H7 (cell line): ENCODE measurements at regions not wholly inside any gene's neighbourhood (a gene's known extent, or its start where the extent isn't known, plus 50 kb on each side); places are given as distances from the start of the nearest gene placed in this dataset.
A peak's percentile ranks its signal among the peaks of the same experiment; 100 is the strongest.

Source experiments
- DNase-seq: peaks from one replicate; pipeline ENCODE4 v3.0.0; 2012
- H3K27me3 ChIP-seq: 2 replicates; pipeline ENCODE4 v1.6.0; 2011; ENCODE audit warnings: mild to moderate bottlenecking, low read length; ENCODE audit not compliant: control insufficient read depth, insufficient read depth
- H3K36me3 ChIP-seq: replicated peaks from 2 replicates; pipeline ENCODE4 v1.5.1; 2011; ENCODE audit warnings: low read length; ENCODE audit not compliant: control insufficient read depth, insufficient read depth
- H3K4me3 ChIP-seq: 2 replicates; pipeline ENCODE4 v1.5.1; 2011; ENCODE audit warnings: low read depth, mild to moderate bottlenecking, control low read depth, low read length, moderate library complexity; ENCODE audit not compliant: insufficient read depth

- H3K27me3 ChIP-seq, result no peaks in the 10 kb centered on the region
- H3K4me3 ChIP-seq, result no peak overlapping the region
Observed at GRCh38 chr5:15248731-15249130, 251.2 kb upstream of the FBXL7 start.

GRCh38 chr5:15245913-15246312 lies 254.1 kb upstream of the FBXL7 start:
- no peak for DNase-seq
- H3K4me3 ChIP-seq, result no peak overlapping the region

More at GRCh38 chr5:15248731-15249130, 251.2 kb upstream of the FBXL7 start:
- no peaks in the 10 kb centered on the region; the same call in 1 of the 2 replicates for H3K36me3 ChIP-seq
- no peak for DNase-seq

GRCh38 chr5:15243301-15244020 lies 256.5 kb upstream of the FBXL7 start:
- no peak for DNase-seq
- Histone ChIP-seq H3K4me3 (no peak overlapping the region), H3K27me3 (no peaks in the 10 kb centered on the region), H3K36me3 (no peaks in the 10 kb centered on the region; the same call in 1 of the 2 replicates)

More at GRCh38 chr5:15245913-15246312, 254.1 kb upstream of the FBXL7 start:
- H3K27me3 ChIP-seq, result no peaks in the 10 kb centered on the region
- H3K36me3 ChIP-seq, result no peaks in the 10 kb centered on the region; the same call in 1 of the 2 replicates

DNA sequence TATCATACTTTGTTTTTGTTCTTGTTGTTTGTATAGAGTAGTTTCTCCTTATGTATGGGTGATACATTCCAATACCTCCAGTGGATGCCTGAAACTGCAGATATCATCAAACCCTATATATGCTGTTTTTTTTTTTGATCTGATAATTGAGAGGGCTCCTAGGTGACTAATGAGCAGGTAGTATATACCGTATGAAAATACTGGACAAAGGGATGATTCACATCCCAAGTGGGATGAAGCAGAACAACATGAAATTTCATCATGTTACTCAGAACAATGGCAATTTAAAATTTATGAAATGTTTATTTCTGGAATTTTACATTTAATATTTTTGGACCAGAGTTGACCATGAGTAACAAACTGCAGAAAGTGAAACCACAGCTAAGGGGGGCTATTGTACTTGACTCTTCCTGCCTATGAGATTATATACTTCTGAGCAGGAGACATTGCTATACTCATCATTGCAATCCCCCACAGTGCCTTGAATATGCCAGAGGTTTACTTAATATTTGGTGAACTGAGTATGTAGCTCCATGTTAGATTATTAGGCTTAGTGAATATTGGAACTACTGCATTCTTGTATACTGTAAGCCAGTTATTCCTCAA lies 258.7 kb upstream of the FBXL7 start:
- Histone ChIP-seq H3K27me3 (no peaks in the 10 kb centered on the region), H3K36me3 (no peaks in the 10 kb centered on the region; the same call in 1 of the 2 replicates), H3K4me3 (no peak overlapping the region)
- DNase-seq, result no peak

DNA sequence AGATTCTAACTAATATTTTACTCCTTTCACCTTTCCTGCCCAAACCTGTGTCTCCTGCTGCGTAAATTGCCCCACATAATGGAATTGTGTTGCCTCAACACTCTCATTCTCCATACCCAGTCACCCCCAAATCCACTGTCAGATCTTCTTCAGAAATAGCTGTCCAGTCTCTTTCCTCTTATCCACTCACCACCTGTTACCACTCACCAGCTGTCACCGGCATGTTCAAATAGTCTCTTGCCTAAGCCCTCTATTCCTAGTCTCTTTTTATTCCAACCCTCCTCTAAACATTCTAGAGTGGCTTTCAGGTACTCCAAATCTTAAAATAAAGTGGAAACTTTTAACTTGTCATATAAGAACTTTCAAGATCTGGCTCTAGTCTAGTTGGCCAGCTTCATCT lies 262.0 kb upstream of the FBXL7 start:
- Histone ChIP-seq H3K4me3 (no peak overlapping the region), H3K36me3 (no peaks in the 10 kb centered on the region), H3K27me3 (no peaks in the 10 kb centered on the region)
- DNase-seq, result no peak

DNA sequence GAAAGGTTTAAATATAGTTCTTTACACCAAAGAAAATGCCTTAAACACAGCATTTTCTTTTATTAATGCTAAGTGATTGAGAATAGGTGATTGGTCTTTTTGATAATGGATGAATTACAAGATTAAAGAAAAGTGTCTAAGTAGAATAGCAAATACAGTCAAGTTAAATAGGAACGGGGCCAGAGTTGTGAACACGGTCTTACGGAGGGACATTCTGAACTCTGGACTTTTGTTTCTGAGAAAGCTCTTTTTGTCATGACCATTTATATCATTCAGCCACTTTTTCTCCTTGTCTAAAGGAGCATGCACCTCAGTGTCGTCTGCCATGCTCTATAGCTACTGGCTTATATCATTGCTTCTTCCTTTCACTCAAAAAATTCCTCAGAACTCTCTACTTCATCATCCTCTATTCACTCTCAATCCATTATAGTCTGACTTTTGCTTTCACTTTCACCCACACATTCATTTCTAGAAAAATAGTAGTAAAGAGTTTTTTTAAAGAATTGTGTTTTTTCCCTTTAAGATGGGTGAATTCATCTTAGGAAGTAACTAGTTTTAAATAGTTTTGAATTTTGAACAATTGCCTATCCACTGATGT lies 263.0 kb upstream of the FBXL7 start:
- Histone ChIP-seq H3K36me3 (no peaks in the 10 kb centered on the region), H3K27me3 (no peaks in the 10 kb centered on the region), H3K4me3 (no peak overlapping the region)
- DNase-seq, result no peak

- DNase-seq, result no peak
- H3K4me3 ChIP-seq, result no peak overlapping the region
Observed at GRCh38 chr5:15234911-15235310, 265.1 kb upstream of the FBXL7 start.

DNA sequence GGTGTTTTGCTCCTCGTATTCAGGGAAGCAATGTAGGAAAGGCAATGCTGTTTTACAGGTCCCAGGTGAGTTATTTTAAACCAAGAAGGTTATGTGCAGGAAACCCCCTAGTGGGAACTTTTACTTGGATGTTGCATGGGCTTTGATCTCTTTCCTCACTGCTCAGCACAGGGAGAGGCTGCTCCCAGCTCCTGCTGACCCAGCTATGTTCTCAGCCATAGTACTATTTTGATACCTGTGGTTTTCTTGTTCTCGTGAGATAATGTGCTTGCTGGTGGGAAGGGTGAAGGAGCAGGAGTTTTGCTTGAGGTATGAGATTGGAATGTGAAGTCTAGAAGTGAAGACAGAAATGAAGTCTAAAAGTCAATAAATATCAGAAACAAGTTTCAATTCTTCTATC lies 265.6 kb upstream of the FBXL7 start:
- no peaks in the 10 kb centered on the region for H3K27me3 ChIP-seq
- H3K36me3 ChIP-seq, result no peaks in the 10 kb centered on the region
- no peak overlapping the region for H3K4me3 ChIP-seq
- peak; percentile 18 for DNase-seq

More at GRCh38 chr5:15234911-15235310, 265.1 kb upstream of the FBXL7 start:
- H3K36me3 ChIP-seq, result no peaks in the 10 kb centered on the region
- H3K27me3 ChIP-seq, result no peaks in the 10 kb centered on the region

GRCh38 chr5:15233566-15233965 lies 266.4 kb upstream of the FBXL7 start:
- no peaks in the 10 kb centered on the region for H3K36me3 ChIP-seq
- H3K4me3 ChIP-seq, result no peak overlapping the region
- DNase-seq, result no peak
- no peaks in the 10 kb centered on the region for H3K27me3 ChIP-seq

DNA sequence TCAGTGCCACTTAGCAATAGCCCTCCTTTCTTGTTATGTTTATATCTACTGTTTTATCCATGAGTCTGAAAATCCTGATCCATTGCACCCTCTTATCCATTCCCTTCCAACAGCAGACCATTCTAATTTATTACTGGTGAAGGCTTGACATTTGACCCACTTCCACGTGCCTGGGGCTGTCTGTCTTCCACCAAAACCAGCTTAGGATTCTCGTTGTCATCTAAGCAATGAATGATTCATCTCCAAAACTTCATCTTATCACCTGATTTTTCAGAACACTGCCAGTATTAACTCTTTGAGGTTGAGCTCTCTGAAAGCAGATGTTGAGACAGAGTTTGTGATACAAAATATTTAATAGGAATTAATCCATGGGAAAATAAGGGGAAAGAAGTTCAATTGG lies 277.8 kb upstream of the FBXL7 start:
- no peak overlapping the region for H3K4me3 ChIP-seq
- no peaks in the 10 kb centered on the region for H3K36me3 ChIP-seq
- H3K27me3 ChIP-seq, result no peaks in the 10 kb centered on the region
- no peak for DNase-seq

DNA sequence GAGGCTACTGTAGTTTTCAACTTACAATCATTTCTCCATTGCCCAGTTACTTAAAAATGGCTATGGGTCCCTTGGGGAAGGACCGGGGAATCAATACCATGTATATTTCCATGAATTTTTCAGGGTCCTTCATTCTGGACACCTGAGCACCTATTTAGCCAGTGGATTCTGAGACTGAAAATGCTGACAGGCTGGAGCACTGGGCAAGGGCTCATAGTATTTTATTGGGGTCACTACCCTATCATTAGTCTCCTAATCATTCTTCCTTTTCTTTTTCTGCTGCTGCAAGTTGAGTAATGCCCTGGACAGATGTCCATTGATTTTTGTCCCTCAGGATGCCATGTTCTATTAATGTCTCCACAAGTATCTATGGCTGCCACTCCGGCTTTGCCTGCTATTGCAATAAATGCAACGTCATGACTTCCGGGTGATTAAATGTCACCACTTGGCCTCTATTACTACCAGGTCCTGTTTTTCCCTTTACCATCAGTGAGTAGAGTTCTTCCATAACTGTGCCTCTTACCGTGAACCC lies 279.3 kb upstream of the FBXL7 start:
- DNase-seq, result no peak
- H3K36me3 ChIP-seq, result no peaks in the 10 kb centered on the region
- no peaks in the 10 kb centered on the region for H3K27me3 ChIP-seq
- no peak overlapping the region for H3K4me3 ChIP-seq

DNA sequence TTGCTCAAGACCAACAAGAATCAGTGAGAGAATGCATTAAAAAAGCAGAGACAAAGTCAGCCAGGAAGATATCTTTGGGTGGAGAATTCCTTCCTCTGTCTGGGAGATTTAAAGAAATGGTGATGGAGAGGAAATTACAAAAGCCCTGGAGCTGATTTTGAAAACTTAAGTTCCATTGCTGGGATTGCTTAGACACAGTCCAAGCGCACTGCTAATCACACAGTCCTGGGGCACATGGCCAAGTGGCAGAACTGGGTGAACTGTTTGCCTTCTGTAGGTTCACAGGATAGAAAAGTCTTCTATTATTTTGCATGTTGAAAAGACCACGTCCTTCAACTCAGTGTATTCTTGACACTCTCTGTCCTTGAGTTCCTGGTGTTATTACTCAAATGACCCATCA lies 284.9 kb upstream of the FBXL7 start:
- Histone ChIP-seq H3K27me3 (no peaks in the 10 kb centered on the region), H3K4me3 (no peak overlapping the region), H3K36me3 (no peaks in the 10 kb centered on the region)
- DNase-seq, result no peak

DNA sequence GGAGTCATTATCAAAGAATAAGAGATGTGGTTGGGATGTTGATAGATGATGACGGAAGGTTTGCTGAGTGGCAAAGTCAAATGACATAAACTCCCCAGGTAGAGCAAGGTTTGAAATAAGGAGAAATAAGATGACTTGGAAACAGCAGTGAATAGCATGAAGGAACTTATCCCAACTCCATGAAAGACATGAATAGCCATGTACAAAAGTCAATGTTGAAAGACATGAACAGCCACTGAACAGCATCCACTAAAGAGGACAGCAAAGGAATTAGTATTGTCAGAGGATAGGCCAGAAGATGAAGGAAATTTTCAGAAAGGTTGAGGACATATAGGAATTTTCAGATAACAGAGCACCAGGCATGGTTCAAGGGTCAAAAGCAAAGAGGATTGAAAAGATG lies 286.0 kb upstream of the FBXL7 start:
- no peak for DNase-seq
- Histone ChIP-seq H3K4me3 (no peak overlapping the region), H3K36me3 (no peaks in the 10 kb centered on the region), H3K27me3 (no peaks in the 10 kb centered on the region)

DNA sequence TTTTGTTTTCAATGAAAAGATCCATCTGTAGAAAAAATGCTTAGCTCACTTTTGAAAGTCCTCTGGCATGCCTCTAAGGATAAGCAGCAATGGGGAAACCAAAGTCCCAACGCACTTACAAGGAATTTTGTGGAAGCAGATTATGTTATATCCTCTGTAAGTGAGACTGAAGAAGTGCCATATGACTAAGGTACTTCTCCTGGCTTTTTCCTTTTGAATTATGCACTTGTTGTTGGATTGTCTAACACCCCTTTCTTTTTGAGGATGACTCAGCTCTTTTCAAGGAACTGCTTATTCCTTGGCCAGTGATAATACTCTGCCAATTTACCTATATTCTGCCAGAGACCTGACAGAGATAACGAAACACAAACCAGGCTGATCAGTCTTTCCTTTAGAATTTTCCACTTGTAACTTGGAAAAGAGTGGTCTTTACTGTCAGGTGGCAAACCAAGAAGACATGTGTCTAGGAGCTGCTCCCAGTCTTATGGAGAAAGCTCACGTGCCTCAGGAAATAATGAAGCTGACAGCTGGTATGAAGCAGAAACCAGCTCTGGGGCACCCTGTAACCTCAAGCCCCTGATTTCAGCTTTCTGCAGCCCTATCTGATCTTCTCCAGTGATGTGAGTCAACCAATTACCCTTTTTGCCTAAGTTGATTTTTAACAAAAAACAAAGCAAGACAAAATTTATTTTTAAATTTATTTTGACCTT lies 290.8 kb upstream of the FBXL7 start:
- DNase-seq, result no peak

More for the DNA sequence above, 290.8 kb upstream of the FBXL7 start:
- Histone ChIP-seq H3K36me3 (no peaks in the 10 kb centered on the region), H3K27me3 (no peaks in the 10 kb centered on the region), H3K4me3 (no peak overlapping the region)
